SU-DHL-6 (cell line): ENCODE measurements at regions not wholly inside any gene's neighbourhood (a gene's known extent, or its start where the extent isn't known, plus 50 kb on each side); places are given as distances from the start of the nearest gene placed in this dataset.

ENCODE experiments used
- H2AFZ ChIP-seq: fragments of 200-600 bp; sonication (generic); 2 replicates; pipeline ENCODE4 v1.6.1; 2014; ENCODE audit warnings: low read depth, mild to moderate bottlenecking, moderate library complexity, mixed read lengths, antibody characterized with exemption, low read length; ENCODE audit not compliant: severe bottlenecking
- H3F3A ChIP-seq: fragments of 200-600 bp; shearing (Covaris generic); 2 replicates; pipeline ENCODE4 v1.6.0; 2016; ENCODE audit warnings: antibody characterized with exemption, mild to moderate bottlenecking; ENCODE audit not compliant: insufficient read depth
- H3K27ac ChIP-seq: fragments of 200-600 bp; sonication (generic); 2 replicates; pipeline ENCODE4 v1.5.1; 2016; ENCODE audit warnings: low read depth, mild to moderate bottlenecking, low read length, moderate library complexity, mixed read lengths
- H3K27me3 ChIP-seq: fragments of 200-600 bp; sonication (generic), shearing (Covaris generic); 2 replicates; pipeline ENCODE4 v1.6.0; 2014; ENCODE audit warnings: mild to moderate bottlenecking, low read length
- H3K36me3 ChIP-seq: fragments of 200-600 bp; sonication (generic); 2 replicates; pipeline ENCODE4 v1.6.1; 2014; ENCODE audit warnings: mild to moderate bottlenecking, low read length, mixed read lengths
- H3K4me2 ChIP-seq: fragments of 300-600, 200-600 bp; shearing (Covaris generic), sonication (generic); 2 replicates; pipeline ENCODE4 v1.6.0; 2014; ENCODE audit warnings: low read length, low read depth, mild to moderate bottlenecking; ENCODE audit not compliant: poor library complexity, severe bottlenecking
- H3K4me3 ChIP-seq: fragments of 200-600 bp; sonication (generic); 2 replicates; pipeline ENCODE4 v1.5.1; 2014; ENCODE audit warnings: antibody characterized with exemption, low read length, mild to moderate bottlenecking, mixed read lengths; ENCODE audit not compliant: insufficient read depth, poor library complexity, severe bottlenecking
- H3K79me2 ChIP-seq: fragments of 200-600 bp; sonication (generic); 2 replicates; pipeline ENCODE4 v1.6.1; 2014; ENCODE audit warnings: mild to moderate bottlenecking, low read length, moderate library complexity; ENCODE audit not compliant: insufficient read depth
- H3K9ac ChIP-seq: fragments of 200-600 bp; sonication (generic); 2 replicates; pipeline ENCODE4 v1.7.0; 2014; ENCODE audit warnings: mild to moderate bottlenecking, low read length
- H3K9me2 ChIP-seq: fragments of 200-600 bp; sonication (generic); replicated peaks from 2 replicates; pipeline ENCODE4 v1.6.1; 2014; ENCODE audit warnings: low read length; ENCODE audit not compliant: insufficient read depth
- H3K9me3 ChIP-seq: fragments of 200-600 bp; sonication (generic); 2 replicates; pipeline ENCODE4 v1.6.1; 2014; ENCODE audit warnings: low read length, mixed read lengths; ENCODE audit not compliant: insufficient read depth
- H4K20me1 ChIP-seq: fragments of 200-600 bp; sonication (generic); 2 replicates; pipeline ENCODE4 v1.6.1; 2014; ENCODE audit warnings: low read depth, mild to moderate bottlenecking, antibody characterized with exemption, low read length, moderate library complexity, mixed read lengths
- EZH2phosphoT487 ChIP-seq: fragments of 200-600 bp; sonication (generic), shearing (Covaris generic); conservative IDR thresholded peaks from 2 replicates; pipeline ENCODE4 v1.6.1; 2018; ENCODE audit warnings: mild to moderate bottlenecking, antibody characterized with exemption, low read length, moderate library complexity, mixed read lengths
- TF ChIP-seq, protein P1 (sequence below): fragments of 200-600 bp; sonication (generic); IDR thresholded peaks from one replicate; pipeline ENCODE4 v1.5.1; 2017; ENCODE audit warnings: antibody characterized with exemption, mild to moderate bottlenecking, low read length, moderate library complexity; ENCODE audit not compliant: insufficient read depth, poor library complexity, severe bottlenecking

DNA sequence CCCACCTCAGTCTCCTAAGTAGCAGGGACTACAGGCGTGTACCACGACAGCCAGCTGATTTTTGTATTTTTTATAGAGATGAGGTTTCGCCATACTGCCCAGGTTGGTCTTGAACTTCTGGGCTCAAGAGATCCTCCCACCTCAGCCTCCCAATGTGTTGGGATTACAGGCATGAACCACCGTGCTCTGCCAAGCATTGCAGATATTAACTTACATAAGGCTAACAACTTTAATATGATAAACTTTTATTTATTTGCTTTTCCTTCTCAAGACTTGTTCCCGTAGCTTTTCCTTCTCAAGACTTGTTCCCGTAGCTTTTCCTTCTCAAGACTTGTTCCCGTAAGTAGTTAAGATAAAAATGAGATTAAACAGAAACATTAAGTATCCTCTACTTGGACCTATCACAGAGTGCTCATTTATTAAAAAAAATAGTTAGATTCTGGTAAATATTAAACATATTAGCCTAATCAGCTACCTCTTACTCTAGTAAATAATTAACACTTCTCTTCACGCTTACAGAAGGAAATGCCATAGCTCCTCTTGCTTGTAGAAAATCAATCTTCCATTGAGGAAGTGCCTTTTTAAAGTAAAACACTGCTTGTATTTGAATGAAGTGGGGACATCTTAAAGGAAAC, 157.7 kb upstream of the KITLG start:
- Histone ChIP-seq H4K20me1 (no peaks in the 10 kb centered on the region), H3K9me2 (no peaks in the 10 kb centered on the region), H2AFZ (no peak overlapping the region), H3K4me3 (no peak overlapping the region), H3K27ac (no peak overlapping the region), H3K9me3 (no peaks in the 10 kb centered on the region), H3K27me3 (no peaks in the 10 kb centered on the region), H3F3A (no peaks in the 10 kb centered on the region), H3K4me2 (no peak overlapping the region), H3K79me2 (no peaks in the 10 kb centered on the region), H3K36me3 (no peaks in the 10 kb centered on the region), H3K9ac (no peak overlapping the region)
- TF ChIP-seq, protein P1, sequence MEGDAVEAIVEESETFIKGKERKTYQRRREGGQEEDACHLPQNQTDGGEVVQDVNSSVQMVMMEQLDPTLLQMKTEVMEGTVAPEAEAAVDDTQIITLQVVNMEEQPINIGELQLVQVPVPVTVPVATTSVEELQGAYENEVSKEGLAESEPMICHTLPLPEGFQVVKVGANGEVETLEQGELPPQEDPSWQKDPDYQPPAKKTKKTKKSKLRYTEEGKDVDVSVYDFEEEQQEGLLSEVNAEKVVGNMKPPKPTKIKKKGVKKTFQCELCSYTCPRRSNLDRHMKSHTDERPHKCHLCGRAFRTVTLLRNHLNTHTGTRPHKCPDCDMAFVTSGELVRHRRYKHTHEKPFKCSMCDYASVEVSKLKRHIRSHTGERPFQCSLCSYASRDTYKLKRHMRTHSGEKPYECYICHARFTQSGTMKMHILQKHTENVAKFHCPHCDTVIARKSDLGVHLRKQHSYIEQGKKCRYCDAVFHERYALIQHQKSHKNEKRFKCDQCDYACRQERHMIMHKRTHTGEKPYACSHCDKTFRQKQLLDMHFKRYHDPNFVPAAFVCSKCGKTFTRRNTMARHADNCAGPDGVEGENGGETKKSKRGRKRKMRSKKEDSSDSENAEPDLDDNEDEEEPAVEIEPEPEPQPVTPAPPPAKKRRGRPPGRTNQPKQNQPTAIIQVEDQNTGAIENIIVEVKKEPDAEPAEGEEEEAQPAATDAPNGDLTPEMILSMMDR: no peak
- TF ChIP-seq EZH2phosphoT487: no peak

DNA sequence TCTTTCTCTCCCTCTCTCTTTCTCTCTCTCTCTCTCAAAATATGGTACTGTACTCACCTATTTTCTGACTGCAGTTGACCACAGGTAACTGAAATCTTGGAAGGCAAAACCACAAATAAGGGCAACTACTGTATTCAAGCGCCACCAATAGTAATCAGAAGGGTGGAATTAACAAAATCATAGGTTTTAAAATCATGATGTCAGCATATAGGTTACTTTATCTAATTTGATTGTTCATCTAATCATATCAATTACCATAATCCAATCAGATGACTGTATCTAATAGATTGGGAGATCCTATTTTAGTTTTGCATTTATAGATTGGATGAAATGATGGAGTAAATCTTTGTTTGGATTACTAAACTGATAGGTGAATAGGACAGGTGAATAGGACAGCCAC, 155.8 kb upstream of the KITLG start:
- no peak overlapping the region for H3K27ac ChIP-seq
- no peaks in the 10 kb centered on the region for H3F3A ChIP-seq
- H3K4me3 ChIP-seq: no peak overlapping the region
- no peaks in the 10 kb centered on the region for H3K9me2 ChIP-seq
- H3K27me3 ChIP-seq: no peaks in the 10 kb centered on the region
- H2AFZ ChIP-seq: no peak overlapping the region
- TF ChIP-seq, protein P1: no peak
- TF ChIP-seq EZH2phosphoT487: no peak
- H3K4me2 ChIP-seq: no peak overlapping the region
- no peaks in the 10 kb centered on the region for H3K36me3 ChIP-seq
- H3K9ac ChIP-seq: no peak overlapping the region
- no peaks in the 10 kb centered on the region for H4K20me1 ChIP-seq
- no peaks in the 10 kb centered on the region for H3K9me3 ChIP-seq
- H3K79me2 ChIP-seq: no peaks in the 10 kb centered on the region

DNA sequence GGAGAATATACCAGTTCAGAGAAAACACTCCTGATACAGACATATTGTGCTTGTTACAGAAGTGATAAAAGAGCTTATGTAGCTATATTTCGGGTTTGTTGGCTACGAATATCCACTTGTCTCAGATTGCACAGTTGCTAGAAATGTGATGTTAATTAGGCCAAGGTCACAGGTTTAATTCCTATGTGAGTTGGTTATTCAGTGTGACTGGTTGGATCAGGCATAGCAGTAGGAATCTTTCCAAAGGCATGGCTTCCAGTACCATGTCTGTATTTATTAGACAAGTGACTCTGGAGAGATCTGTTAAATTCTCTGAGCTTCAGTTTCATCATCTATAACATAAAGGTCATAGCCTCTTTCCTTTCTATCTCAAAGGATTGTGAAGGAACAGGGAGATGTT, 152.7 kb upstream of the KITLG start:
- Histone ChIP-seq H4K20me1 (no peaks in the 10 kb centered on the region), H3K9me2 (no peaks in the 10 kb centered on the region), H2AFZ (no peak overlapping the region), H3K9me3 (no peaks in the 10 kb centered on the region), H3K36me3 (no peaks in the 10 kb centered on the region), H3K4me3 (no peak overlapping the region), H3K79me2 (no peaks in the 10 kb centered on the region), H3K9ac (no peak overlapping the region), H3K4me2 (no peak overlapping the region), H3K27me3 (no peaks in the 10 kb centered on the region), H3K27ac (no peak overlapping the region), H3F3A (no peaks in the 10 kb centered on the region)
- TF ChIP-seq EZH2phosphoT487: no peak
- TF ChIP-seq, protein P1: no peak
